NCI-H146 treated with DMSO at 0.1 percent for 48 hours (cell line): ENCODE measurements at regions not wholly inside any gene's neighbourhood (a gene's known extent, or its start where the extent isn't known, plus 50 kb on each side); places are given as distances from the start of the nearest gene placed in this dataset.

Experiments used
- DNase-seq: peaks from one replicate; lab custom pipeline; 2025; ENCODE audit not compliant: unreplicated experiment; lab: John Stamatoyannopoulos, UW

DNA sequence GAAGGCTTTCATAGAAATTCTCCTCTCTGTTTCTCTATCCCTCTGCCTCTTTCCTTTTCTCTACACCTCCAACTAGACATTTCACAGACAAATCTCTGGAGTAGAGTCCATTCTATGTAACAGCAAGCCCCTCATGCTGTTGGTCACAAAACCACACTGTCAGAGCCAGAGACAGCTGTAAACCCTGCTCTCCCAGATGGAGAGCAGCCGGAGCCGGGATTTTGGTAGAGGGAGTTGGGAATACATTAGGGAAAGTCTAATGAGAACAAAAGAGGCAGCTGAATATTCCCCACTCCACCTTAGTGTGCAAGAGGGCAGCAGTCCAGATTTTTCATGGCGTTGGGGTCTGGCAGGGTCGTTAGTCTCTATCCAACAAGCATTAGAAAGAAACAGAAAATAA lies 68.3 kb upstream of the EDN1 start:
- no peak for DNase-seq

DNA sequence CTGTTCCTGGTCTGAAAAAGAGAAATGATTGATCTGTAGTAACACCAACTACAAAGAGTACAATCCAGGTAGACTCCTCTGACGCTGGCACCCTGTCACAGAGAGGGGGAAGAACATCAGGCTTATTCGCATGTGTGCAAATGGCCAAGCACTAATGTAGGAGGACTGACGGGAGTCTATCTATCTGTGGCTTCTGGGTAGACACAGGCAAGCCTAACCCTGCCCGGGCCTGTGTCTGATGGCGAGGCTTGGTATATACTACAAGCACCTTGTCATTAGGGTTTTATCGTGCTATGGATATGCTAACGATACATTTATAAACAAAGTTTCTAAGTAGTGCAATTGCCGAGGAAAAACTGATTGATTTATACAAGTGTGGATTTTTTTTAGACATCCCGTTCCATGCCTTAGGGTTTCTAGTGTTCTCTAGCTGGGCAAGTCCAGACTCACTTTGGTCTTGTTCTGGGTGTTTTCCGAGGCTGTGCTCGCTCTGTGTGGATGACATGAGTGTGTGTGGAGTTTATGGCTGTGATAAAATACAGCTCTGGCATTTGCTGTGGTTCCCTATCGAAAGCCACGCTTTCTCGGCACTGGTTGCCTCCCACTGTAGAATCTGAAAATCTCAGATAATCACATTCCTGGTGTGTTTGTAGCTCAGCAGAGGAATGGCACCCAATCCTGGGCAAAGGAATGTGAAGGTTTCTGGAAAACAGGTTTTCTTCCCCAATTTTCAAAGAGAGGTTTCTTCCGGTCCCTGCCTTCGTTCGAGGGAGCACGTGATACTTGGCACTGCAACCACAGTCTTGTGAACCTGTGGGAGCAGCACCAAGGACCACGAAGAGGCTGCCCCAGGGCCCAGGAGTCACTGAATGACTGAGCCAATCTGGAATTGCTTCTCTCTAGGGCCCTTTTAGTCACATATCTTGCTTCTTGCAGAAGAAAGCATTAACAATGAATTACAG lies 67.5 kb upstream of the EDN1 start:
- no peak for DNase-seq

DNA sequence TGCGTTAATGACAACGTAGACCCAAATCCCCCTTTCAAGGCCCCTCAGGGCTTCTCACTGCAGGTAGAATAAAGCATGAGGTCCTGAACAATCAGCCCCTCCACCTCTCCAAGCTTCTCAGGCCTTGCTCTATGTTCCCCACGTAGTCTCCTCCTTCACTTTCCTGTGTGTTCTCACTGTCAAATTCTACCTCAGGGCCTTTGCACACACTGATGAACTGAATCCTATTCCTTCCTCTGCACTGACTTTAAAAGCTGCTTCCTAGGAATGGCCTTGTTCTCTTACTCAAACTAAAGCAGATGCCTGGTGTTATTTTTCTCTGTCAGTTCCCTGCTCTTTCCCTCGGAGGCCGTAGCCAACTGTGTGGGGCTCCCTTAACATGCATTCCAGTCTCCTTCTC lies 66.8 kb upstream of the EDN1 start:
- no peak for DNase-seq

DNA sequence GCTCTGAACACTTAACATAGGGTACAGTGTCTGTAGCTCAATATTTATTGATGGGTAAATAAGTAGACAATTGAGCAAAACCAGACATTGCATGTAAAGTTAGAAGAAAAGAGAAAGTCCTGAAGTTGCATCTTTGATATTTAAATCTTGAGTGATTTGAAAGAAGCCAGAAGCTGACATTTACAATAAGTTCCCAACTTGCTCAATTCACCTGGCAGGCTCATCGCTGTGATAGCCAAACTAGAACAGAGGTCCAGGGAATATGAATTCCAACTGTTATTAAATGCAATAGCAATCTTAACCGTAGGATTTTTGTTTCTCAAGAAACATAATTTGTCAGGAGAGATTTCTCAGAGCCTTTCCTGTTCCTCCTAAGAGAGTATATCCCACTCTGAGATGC lies 65.9 kb upstream of the EDN1 start:
- no peak for DNase-seq

DNA sequence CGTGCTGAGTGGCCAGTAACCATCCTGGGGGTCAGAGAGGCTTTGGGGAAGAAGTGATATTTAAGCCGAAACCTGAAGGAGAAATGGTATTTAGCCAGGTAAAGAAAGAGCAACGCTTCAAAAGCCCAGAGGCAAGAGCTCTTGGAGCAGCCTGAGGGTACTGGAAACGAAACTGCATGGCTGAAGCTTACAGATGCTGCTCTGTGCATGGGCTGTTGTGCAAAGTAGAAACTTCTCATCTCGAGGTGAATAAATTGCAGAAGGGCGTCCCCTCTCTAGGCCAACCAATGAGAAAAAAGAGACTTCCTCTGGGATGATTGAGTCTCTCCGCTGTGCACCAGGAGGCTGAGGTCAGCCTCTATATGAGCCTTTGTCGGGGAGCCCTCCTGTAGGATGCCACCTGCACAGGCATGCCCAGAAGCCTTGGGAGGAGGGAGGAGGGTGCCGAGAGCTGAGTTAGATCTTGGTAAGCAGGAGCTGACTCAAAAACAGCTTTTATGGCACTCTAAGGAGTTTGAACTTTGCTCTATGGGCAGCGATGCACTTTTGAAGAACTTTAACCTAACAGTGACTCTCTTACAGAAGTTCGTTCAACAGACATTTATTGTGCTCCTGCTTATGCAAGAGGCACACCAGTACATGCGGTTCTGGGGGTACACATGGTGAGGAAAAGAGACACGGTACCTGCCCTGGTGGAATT lies 61.6 kb upstream of the EDN1 start:
- no peak for DNase-seq

DNA sequence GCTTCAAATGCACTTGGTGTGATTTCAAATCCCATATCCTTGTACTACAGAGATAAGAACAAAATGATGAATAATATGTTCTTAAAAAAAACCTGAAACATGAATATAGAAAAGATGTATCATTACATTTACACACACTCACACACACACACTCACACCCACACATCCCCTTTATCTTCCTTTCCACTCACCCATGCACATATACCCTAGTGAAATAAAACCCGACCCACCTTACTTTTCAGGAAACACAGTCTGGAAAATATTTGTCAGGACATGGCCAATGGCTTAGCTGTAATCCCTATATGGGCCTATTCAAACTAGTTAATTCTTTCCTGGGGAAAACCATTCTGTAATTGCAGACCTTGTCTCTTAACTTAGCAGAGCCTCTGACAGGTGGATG lies 60.8 kb upstream of the EDN1 start:
- no peak for DNase-seq

DNA sequence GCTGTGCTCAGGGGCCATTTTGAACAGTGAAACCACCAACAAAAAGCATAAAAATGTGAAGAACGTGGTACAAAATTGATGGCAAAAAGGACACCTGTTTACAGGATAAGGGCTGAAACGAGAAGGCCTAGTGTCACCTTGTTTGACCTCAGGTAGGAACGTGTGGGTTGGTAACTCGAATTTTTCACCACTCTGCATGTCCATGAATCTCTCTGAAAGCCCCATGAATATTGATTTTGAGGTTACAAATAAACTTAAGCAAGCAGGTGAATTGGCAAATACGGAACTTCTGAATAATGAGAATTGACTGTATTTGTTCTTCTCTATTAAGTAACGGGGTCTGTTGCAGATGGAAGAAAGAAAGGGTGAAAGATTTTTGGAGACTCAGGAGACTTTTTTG lies 59.6 kb upstream of the EDN1 start:
- no peak for DNase-seq

DNA sequence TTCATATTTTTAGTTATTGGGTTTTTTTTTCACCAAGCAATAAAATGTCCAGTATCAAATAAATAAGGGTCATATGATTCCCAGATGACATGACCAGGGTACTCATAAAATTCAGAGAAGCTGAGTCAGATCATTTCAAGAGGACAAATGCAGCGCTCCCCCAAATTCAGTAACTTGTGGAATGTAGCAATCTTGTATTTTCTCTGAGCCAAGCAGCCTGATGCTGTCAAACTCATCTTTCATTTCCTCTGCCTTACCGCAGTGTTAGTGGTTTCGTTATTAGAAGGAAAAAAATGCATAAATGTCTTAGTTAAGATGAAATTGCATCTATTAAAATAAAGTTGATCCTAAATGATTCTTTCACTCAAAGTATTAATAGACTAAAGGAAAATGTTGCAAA lies 57.8 kb upstream of the EDN1 start:
- no peak for DNase-seq

DNA sequence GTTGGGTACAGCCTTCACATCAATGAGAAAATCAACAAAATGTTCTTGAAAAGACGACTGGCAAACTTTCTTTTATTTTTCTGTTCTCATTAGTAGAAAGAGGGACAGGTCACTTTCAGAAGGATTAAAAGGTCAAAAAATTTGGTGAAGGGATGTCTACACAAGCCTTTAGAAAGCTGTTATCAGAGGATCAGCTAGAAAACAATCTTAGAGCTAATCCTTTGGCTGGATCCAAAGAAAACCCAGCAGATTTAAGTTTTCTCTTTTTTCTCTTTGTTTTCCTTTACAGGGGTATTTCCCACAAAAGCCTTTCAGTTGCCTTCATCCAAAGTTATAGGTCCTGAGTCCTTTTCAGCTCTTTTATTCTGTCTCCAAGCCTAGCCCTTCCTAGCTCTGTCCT lies 57.3 kb upstream of the EDN1 start:
- DNase-seq = no peak

DNA sequence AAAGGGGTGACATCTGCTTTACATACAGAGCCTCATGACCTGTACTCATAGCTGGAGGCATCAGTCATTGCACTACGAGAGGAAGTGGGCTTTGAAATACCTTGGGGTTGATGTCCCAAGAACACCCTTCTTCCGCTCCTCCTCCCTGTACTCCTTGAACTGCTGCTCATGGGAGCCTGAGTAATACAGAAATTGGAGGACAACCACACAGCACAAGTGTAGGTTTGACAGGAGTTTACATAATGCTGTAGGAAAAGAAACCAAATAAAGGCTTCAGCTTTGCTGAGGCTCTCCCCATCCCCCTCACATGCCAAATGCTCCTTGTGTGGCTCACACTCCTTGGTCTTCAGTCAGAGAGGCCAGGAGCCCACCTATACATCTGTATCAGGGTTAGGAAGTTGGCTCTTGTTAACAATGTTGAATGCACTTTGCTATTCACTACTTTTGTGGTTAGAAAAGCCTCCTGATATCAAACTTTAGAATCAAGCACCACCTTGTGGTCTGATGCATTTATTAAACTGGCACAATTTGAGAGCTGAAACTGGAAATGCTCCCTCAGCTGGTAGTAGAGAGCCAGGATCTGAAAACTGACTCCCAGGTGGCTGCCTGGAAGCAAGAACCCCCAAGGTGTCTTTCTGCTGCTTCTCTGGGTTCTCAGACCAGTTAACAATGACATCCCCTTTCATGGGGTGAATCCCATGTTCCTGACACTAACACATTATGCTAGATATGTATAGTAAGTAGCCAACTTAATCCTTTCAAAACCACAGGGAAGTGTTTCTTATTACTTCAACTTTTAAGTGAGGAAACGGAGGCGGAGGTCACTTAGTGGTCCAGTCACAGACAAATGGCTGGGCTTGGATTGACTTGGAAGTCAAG lies 56.2 kb upstream of the EDN1 start:
- peak; percentile 33 for DNase-seq

DNA sequence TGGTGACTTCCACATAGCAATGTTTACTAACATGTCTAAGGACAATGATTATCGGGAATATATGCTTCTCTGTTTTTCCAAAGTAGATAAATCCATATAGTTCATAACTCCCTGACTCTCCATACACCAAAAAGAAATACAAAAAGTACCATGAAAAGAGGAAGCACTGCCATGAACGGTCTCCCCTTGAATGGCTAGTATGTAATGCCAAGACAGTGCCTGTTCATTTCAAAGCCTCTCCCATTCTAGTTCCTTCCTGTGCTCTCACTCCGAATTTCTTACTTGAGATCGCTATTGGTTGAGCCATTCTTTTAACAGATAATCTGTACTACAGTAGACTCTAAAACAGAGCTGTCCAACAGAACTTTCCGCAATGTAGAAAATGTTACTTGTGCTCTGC lies 54.8 kb upstream of the EDN1 start:
- no peak for DNase-seq

DNA sequence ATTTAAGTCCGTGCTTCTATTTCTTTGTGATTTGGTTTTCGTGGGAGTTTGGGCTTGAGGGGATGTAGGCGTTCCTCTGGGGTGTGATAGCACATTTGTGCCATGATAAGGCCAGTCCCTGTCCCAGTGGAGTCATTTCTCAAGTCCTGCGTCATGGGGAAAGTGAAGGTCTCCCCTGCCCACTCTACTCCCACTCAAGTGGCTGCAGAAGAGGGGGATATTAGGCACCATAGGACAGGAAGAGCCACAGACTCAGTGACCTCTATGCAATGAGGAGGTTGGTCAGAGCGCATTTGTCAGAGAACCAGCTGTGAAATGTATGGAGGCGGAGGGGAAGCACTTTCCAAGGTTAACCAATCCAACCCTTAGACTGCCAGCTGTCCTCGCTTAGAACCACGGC lies 51.9 kb upstream of the EDN1 start:
- no peak for DNase-seq
